GM12891 (cell line): ENCODE measurements at regions not wholly inside any gene's neighbourhood (a gene's known extent, or its start where the extent isn't known, plus 50 kb on each side); places are given as distances from the start of the nearest gene placed in this dataset.

Experiments
- DNase-seq: peaks from one replicate; pipeline ENCODE4 v3.0.0; 2011; ENCODE audit warnings: low spot score; ENCODE audit not compliant: insufficient read length
- FAIRE-seq: peaks from 2 replicates; lab custom pipeline; 2011; peaks lifted over from hg19 to GRCh38; lab: Jason Lieb, UNC
- PAX5 ChIP-seq: IDR thresholded peaks from 2 replicates; pipeline ENCODE4 v1.6.1; 2011; ENCODE audit warnings: low read length, moderate library complexity, mild to moderate bottlenecking; ENCODE audit not compliant: insufficient read depth, severe bottlenecking
- POLR2A ChIP-seq: IDR thresholded peaks from 2 replicates; pipeline ENCODE4 v1.6.1; 2011; ENCODE audit warnings: low read depth, low read length, control low read depth
- POLR2AphosphoS5 ChIP-seq: IDR thresholded peaks from 2 replicates; pipeline ENCODE4 v1.6.1; 2011; ENCODE audit warnings: low read depth, low read length, control low read depth
- POU2F2 ChIP-seq: IDR thresholded peaks from 2 replicates; pipeline ENCODE4 v1.6.1; 2011; ENCODE audit warnings: low read depth, mild to moderate bottlenecking, control low read depth, low read length, moderate library complexity
- SPI1 ChIP-seq: IDR thresholded peaks from 2 replicates; pipeline ENCODE4 v1.6.1; 2011; ENCODE audit warnings: low read depth, low read length, control low read depth
- TAF1 ChIP-seq: IDR thresholded peaks from 2 replicates; pipeline ENCODE4 v1.6.1; 2011; ENCODE audit warnings: low read depth, low read length, control low read depth

GRCh38 chr12:119245904-119246494 is 67.3 kb downstream of the HSPB8 start:
- no peak for TF ChIP-seq TAF1
- no peak for TF ChIP-seq POU2F2
- TF ChIP-seq POLR2AphosphoS5, result no peak
- no peak for TF ChIP-seq PAX5
- no peak for TF ChIP-seq POLR2A
- no peak for FAIRE-seq

GRCh38 chr12:119247007-119247719 is 68.4 kb downstream of the HSPB8 start:
- DNase-seq, result no peak
- no peak for FAIRE-seq
- no peak for TF ChIP-seq POLR2AphosphoS5
- no peak for TF ChIP-seq POLR2A
- no peak for TF ChIP-seq PAX5
- TF ChIP-seq TAF1, result no peak
- no peak for TF ChIP-seq POU2F2
- no peak for TF ChIP-seq SPI1

More at GRCh38 chr12:119245904-119246494, 67.3 kb downstream of the HSPB8 start:
- no peak for DNase-seq

GRCh38 chr12:119247720-119248043 is 69.0 kb downstream of the HSPB8 start:
- TF ChIP-seq SPI1 (no peak), PAX5 (no peak), POLR2A (no peak), POU2F2 (no peak), POLR2AphosphoS5 (no peak), TAF1 (no peak)
- FAIRE-seq (no peak), DNase-seq (no peak)

- TF ChIP-seq POLR2A, result no peak
- TF ChIP-seq SPI1, result no peak
- no peak for TF ChIP-seq POU2F2
- TF ChIP-seq POLR2AphosphoS5, result no peak
- TF ChIP-seq TAF1, result no peak
- TF ChIP-seq PAX5, result no peak
- FAIRE-seq (no peak), DNase-seq (no peak)
These were observed 70.8 kb downstream of the HSPB8 start for GRCh38 chr12:119249383-119250155.

- DNase-seq (no peak), FAIRE-seq (no peak)
- TF ChIP-seq POU2F2 (no peak), SPI1 (no peak), POLR2A (no peak), TAF1 (no peak), POLR2AphosphoS5 (no peak), PAX5 (no peak)
These were observed 76.6 kb downstream of the HSPB8 start for GRCh38 chr12:119255314-119255713.

DNA sequence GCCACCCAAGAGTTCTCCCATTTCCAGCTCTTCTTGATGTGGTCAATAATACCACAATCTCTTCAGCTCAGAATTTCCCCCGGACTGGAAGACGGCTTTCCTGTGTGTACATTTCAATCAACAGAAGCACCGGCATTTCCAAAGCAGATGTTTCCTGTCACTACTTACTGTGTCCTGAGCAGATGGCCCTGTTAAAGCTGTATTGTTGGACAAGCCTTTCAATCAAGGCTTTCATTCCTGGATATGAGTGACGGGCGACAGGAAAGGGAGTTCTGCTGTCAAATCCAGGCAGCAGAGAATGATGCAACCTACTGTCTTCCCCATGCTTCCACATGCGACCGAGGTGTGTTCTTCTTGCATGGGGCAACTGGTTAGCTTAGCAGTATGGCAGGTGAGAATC is 76.4 kb upstream of the CCDC60 start:
- no peak for DNase-seq
- no peak for FAIRE-seq
- TF ChIP-seq POU2F2 (no peak), POLR2AphosphoS5 (no peak), PAX5 (no peak), SPI1 (no peak), TAF1 (no peak), POLR2A (no peak)

DNA sequence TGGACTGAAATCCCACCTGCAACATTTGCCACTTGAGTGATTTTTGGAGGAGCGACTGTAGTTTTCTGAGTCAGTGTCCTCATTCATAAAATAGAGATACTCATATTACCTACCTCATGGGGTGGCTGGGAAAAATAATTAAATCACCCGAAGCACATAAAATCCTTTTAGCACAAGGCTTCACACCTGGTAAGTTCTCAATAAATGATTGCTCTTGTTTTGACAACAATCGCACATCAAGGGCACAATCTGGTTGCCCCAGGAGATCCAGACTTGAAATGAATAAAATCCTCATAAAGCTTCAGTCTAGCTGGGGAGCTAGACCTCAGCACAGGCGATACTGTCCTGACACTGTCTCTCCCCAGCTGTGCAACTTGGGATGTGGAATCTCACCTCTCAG is 76.0 kb upstream of the CCDC60 start:
- FAIRE-seq (no peak), DNase-seq (no peak)
- TF ChIP-seq SPI1 (no peak), PAX5 (no peak), TAF1 (no peak), POLR2AphosphoS5 (no peak), POLR2A (no peak), POU2F2 (no peak)

GRCh38 chr12:119259484-119259883 is 75.0 kb upstream of the CCDC60 start:
- DNase-seq, result no peak
- no peak for FAIRE-seq
- no peak for TF ChIP-seq POLR2A
- TF ChIP-seq SPI1, result peak; percentile 81
- no peak for TF ChIP-seq POU2F2
- TF ChIP-seq TAF1, result no peak
- no peak for TF ChIP-seq POLR2AphosphoS5
- no peak for TF ChIP-seq PAX5

GRCh38 chr12:119262388-119262787 is 72.1 kb upstream of the CCDC60 start:
- TF ChIP-seq PAX5, result no peak
- no peak for TF ChIP-seq POLR2AphosphoS5
- no peak for TF ChIP-seq POLR2A
- TF ChIP-seq POU2F2, result no peak
- no peak for TF ChIP-seq SPI1
- no peak for TF ChIP-seq TAF1
- DNase-seq, result no peak
- no peak for FAIRE-seq
